HG03442 (cell line): ENCODE measurements at regions not wholly inside any gene's neighbourhood (a gene's known extent, or its start where the extent isn't known, plus 50 kb on each side); places are given as distances from the start of the nearest gene placed in this dataset.
"Not testable (repeated sequence)": the region's sequence is repeated elsewhere in the genome, so short reads cannot be mapped to it uniquely, and the experiment has no call there.

ENCODE experiments used
- ATAC-seq: cut with Tn5 transposase; IDR thresholded peaks from one replicate; pipeline ENCODE4 v1.9.1; 2021; ENCODE audit warnings: mild to moderate bottlenecking, moderate library complexity; ENCODE audit not compliant: unreplicated experiment

DNA sequence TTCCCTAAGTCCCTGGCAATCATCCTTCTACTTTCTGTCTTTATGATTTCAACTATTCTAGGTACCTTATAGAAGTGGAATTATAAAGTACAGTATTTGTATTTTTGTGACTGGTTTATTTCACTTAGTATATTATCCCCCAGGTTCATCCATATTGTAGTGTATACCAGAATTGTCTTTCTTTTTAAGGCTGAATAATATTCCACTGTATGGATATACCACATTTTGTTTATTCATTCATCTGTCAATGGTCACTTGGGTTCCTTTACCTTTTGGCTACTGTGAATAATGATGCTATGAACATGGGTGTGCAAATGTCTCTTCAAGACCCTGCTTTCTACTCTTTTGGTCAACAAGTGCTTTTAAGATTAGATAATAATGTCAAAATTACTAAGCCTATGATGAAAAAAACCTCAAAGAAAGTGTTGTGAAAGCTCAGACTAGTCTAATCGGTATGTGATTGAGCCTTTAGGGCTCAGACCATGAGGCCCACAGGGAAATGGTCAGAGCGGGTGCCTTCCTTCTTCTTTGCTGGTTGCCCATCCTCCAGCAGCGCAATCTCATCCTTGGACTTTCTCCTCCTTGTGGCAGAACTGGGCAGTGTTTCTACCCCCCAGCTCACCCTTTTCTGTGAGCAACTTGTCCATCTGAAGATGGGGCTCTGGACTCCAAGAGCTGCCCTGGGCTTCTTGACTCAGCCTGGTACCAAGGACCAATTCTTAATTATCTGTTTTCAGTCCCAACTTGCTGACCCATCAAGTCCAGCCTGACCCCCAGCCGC is 105.4 kb downstream of the TTC8 start:
- no peak for ATAC-seq

DNA sequence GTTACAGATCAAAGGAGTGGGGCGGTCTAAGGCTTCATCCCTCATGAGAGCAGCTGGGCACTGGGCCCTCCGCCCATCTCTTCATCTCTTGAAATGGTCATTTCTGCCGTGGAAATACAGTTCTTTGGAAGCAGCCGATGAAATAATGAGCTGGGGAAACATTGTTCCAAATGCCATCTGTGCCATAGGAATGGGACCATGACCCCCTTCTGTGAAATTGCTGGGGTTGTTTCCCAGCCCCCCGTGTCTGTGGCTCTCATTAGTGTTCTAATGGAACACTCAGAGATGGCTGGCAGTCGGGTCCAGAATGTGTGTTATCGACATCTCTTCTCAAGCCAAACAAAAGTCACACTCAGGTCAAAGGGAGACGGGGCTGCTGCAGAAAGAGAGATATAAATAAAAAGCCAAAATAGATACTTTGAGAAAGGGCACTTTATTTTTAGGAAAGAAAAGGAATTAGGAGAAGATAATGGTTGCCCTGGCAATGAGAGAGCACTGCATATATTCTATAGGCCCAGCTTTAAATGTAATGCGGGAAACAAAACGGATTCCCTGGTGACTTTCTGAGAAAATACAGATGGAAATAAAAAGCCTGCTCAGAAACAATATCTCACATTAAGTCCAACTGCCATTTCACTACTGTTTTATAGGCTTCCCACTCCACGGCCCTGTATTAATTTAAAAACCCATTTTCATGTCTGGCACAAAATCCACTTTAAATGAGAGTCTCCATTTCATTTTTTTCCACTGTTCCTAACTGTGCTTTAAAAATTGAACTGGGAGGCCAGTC is 107.1 kb downstream of the TTC8 start:
- ATAC-seq = no peak

DNA sequence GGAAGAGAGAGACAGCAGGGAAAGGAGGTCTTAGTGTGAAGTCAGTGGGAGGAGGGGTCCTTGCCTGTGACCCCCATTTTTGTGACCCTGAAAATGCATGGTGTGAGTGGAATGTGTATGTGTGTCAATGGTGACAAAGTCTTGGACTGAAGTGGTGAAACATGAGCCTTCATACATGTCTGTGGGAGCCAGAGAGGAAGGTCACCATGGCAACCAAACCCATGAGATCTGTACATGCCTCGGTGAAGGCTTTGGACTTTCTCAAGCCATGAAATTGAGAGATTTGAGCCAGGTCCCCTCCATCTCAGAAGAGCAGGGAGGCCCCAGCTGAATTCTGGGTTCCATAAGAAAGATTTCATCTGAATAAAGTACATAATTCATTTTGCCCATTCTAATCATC is 108.7 kb downstream of the TTC8 start:
- ATAC-seq = no peak

DNA sequence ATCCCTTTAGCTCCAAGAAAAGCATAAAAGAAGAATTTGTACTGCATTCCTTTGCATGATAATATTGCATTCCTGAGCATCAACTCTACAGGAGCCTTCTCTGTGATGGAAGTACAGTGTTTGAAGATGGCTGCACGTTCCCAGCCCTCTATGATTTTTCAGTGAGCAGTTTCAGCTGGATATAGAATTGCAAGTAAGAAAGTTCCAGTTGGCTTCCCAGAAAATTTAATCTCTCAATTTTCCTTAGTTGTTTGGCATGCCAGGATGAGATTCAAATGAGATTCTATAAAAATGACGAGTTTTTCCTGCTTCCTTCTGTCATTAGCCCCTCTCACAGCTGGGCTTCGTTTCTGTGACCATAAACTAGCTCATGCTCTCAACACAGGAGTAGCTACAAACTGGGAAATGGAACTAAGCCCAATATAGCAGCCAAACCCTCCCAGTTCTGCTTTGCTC is 109.9 kb downstream of the TTC8 start:
- no peak for ATAC-seq

DNA sequence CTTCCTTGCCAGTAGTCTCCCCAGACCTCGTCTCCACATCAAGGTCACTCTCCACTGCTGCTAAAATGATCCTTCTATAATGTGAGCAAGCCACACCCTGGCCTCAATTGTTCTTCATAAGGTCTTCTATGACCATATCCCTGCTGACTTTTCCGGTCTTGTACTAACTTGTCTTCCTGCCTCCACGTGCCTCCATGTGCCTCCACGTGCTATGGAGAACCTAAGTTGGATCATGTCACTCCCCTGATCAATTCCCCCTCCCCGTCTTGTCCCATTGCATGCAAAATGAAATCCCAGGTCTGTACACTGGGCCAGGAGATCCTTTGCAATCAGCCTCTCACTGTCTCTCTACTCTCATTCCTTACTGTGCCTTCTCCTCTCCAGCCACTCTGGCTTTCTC is 110.6 kb downstream of the TTC8 start:
- ATAC-seq = no peak

DNA sequence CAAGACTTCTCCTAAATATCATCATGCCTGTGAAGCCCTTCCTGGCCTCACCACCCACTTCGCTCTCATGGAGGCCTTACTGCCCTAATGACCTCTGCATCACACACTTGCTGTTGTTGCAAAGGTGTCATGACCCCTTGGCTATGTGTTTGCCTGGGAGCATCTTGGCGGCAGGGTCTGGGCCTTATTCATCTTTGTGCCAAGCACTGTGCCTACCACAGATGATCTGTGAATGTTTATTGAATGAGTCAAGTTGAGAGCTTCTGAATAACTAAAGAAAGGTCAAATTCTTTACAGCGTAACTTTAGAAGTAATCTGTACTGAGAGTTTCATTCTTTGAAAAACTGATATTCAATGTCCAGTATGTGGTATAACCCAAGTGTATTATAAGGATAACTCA is 113.3 kb downstream of the TTC8 start:
- ATAC-seq = no peak

DNA sequence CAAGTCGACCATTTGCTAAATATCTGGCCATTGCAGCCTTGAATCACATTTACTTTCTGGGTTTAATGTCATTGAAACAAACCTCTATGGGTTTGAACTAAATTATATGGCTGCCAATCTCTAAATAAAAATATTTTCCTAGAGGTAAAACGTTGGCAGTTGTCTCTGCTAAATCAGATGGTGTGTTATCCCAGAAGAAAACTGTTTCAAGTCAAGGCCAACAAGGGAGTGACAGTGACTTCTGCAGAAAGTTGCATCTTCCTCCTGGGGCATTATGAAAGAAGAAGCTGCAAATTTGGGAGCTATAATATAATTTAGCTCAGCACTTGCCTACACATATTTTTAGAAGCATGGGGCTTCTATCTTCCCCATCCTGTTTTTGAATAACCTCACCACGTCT is 116.2 kb downstream of the TTC8 start:
- ATAC-seq = no peak

DNA sequence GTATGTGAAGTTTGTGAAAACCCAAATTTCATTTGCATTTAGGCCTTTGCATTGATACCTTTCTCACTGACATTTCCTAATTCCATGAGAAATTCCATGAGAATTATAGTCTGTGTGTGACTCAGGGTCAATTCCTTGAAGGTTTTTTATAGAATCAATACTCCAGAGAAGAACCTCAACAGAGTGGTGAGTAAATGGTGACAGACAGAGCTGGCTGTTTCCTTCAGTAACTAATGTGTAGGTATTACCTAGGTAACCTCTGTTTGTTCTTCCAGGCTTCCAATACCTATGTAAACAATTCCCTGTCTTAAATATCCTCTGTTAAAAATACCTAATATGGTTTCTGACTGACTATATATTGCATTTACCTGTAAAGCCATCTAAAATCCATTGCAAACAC is 117.0 kb downstream of the TTC8 start:
- ATAC-seq = no peak

DNA sequence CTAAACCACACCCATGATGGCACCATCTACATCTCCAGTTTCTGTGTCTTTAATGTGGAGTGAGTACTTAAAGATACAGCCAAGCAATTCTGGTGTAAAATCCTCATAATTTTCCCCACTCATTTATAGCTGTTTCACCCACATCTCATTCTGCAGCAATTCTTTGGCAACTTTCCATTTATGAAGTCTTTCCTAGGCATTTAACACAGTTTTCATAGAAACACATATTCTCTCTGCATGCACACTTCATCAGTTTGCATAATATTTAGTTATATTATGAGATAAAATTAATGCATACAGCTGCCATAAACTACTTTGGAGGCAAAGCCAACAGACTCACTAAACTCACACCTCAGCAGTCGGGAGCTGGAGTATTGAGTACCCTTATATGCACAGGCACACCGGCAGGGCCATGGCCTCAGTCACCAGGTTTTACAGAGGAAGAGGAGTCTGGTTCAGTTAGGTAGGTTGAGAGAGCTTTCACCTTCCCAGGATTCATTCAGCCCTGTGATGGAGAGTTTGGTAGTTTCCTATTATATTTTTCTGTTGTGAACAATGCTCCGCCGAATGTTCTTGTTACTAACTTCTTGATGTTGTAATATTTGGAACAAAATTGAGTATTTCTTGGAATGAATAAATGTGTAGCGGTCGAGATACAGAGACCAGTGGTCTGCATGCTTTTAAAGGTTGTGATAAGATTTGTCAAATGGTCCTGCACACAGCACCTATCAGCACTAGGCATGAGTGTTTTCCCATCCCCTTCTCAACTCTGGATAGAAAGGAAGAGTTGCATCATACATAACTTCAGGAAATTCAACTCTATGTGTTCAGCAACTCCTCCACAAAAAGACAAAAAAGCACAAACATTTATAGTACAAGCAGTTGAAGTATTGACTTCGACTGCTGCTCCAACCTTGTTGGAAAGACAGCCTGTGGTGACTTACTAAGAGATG is 123.5 kb downstream of the TTC8 start:
- no peak for ATAC-seq

DNA sequence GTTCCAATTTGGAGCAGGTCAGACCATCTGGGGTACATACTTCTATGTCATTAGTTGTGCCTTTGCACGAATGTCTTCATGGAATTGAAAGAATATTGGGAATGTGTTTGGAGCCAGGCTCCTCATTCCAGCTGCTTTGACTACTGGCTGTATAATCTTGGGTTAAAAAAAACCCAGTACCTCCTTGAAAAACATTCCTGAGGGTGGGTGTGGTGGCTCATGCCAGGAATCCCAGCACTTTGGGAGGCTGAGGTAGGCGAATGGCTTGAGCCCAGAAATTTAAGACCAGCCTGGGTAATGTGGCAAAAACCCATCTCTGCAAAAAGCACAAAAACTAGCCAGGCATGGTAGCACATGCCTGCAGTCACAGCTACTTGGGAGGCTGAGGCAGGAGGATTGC is 125.6 kb downstream of the TTC8 start:
- no peak for ATAC-seq

DNA sequence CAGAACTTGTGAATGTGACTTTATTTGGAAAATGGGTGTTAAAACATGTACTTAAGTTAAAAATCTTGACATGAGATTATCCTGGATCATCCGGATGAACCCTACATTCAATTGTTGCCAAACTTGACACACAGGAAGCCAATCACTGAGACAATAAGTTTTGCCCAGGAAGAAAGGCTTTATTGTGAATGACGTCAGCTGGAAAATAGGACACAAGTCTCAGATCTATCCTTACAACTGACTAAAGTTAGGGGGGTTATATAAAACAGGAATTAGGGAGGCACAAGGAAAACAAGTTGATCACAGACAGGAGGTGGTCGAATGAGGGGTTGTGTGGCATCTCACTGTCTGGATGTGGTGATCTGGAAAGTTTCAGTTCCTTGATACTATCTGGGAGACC is 126.9 kb downstream of the TTC8 start:
- ATAC-seq = no peak

DNA sequence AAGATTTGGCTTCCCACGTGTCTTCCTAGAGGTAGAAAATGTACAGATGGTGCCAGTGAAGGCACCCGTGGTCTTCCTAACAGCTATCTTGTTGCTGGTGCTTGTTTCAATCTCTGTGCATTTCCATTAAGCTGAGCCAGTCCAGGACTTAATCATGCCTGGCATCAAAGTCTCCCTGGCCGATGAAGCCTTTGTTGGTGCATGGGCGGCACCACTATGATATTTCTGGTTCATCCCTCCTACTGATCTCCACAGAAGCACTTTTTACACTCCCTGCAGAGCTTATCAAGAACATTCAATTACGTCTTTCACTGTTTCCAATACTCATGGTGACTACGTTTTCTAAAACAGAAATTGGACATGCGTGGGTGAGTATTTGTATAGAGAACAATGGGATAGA is 128.4 kb downstream of the TTC8 start:
- ATAC-seq = no peak

DNA sequence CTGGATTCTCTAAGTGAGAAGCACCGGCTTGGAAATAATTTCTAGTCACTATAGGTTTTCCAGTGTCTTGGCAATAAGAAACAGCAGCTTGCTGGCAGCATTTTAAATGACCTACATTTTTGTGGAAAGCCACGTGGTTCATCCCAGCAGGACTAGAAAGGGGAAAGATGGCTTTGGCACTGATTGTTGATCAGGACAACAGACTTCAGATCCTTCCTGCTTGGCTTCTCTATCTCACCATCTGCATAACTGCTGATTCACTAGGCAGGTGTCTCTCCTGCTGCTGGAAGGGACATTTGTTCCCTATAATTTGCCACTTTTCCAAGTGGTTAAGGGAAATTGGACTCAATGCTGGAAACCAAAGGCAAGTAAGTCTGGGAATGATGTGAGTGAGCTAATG is 131.0 kb downstream of the TTC8 start:
- no peak for ATAC-seq

DNA sequence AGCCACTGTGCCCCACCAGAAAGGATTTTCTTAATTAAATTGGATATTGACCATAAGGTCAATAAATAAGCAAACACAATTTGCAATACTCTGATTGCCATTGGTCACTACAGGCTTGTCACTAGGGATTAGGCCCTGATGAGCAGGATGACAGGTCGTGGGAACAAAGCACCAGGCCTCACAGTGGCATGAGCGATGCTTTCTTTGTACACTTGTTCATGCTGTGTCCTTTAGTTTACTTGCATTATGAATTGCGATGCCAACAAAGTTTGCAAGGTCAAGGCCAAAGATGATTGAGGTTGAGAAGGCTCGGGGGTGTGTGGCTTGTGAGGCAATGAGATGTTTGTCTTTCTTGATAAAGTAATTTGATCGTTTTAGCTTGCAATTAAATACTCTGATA is 136.0 kb downstream of the TTC8 start:
- no peak for ATAC-seq

DNA sequence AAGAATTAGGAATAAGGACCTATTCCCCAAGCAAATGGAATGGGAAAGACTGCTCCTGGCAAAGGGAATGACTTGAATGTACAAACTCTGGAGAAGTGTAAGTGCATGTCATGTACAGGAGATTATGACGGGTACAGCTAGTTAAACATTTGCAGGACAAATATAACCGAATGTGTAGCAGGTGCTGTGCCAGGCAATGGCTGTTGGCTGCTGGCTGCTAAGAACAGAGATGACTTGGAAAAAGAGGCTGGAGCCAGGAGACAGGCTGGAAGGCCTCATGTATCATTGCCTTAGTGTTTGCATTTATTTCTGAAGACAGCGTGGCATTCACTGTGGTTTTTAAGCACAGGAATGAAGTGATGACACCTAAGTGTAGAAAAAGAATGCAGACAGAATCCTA is 136.8 kb downstream of the TTC8 start:
- ATAC-seq = no peak

DNA sequence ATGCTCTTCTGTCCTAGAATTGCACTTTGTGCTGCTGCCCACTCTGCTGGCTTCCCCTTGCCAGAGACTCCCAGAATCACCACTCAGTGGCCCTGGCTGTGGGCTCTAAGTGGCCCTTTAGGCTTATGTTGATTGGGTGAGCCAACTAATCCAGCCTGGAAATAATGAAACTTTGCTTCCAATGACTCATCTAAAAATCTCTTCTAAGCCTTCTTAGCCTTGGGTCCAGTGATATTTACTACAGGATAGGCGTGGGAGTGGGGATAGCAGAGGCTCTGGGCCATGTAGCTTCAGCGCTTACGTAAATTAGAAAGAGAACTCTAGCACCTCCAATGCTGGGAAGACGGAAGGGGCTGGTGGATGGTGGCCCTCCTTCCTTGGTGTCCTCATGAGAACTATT is 137.9 kb downstream of the TTC8 start:
- ATAC-seq = no peak

DNA sequence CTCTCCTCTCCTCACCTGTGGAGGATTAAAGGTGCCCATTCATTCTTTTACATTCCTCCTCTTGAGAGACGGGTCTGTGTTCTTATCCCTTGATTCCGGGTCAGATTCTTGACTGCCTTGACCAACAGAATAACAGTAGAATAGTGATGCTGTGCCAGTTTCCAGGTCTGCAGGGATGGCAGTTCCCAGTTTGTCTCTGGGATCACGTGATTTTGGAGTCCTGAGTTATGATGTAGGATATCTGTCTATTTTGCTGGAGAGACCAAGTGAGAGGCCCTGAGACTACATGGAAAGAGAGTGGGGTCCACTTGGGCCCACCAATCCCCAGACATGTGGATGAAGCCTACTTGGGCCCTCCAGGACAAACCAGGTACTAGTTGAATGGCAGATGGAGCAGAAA is 142.8 kb downstream of the TTC8 start:
- no peak for ATAC-seq

DNA sequence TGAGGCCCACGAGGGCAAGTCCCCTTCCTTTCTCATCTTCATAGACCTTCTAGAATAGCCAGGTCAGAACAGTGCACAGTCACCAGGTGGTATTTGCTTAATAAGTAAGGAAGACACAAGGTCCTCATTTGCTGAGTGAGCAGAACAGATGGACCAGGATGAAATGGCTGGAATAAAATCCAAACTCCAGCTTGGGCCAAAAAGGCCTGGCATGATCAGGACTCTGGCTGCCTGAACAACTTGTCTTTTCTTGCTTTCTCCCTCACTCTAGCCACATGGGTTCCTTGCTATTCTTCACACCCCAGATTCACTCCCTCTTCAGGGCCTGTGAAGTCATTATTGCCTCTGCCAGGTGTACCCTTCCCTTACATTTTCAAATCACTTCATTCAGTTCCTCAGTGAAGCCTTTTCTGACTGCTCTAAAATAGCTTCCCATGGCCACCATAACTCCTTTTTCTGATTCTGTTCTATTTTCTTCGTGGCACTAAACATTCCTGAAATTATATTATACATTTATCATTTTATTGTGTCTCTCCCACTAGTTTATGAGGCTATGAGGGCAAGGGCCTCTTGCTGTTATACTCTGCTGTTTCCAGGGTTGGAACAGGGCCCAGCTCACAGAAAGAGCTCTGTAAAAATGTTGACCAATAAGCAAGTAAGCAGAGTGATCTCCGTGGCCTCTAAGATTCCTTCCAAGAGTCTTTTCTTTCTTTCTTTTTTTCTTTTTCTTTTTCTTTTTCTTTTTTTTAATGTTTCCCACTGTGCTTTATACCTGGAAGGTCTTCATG is 150.8 kb downstream of the TTC8 start:
- ATAC-seq = no peak

DNA sequence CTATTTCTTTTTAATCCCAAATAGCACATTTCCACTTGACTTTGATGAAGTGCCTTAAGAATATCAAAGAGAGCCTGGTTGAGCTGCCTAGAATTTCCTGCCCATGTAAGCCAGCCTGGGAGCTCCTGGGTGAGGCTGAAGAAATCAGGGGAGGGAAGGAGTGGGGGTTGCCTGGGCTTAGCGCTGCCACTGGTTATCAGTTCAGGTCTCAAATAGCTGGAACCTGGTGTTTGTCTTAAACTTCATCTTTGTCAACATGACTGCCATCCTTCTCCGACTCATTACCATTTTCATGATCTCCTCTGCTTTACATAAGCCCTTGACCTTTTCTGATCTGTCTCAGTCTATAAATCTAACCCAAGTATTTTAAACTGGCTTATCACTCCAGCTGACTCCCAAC is 151.5 kb downstream of the TTC8 start:
- no peak for ATAC-seq

DNA sequence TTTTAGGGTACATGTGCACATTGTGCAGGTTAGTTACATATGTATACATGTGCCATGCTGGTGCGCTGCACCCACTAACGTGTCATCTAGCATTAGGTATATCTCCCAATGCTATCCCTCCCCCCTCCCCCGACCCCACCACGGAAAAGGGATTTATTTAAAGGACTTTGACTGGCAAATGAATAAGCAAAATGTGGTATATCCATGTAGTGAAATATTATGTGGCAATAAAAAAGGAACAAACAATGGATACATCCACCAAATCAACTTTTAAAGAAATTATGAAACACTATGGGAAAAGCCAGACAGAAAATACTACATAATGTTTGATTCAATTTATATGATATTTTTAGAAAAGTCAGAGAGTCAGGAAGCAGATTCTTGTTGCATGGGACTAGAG is 156.5 kb downstream of the TTC8 start:
- not testable (repeated sequence) for ATAC-seq

DNA sequence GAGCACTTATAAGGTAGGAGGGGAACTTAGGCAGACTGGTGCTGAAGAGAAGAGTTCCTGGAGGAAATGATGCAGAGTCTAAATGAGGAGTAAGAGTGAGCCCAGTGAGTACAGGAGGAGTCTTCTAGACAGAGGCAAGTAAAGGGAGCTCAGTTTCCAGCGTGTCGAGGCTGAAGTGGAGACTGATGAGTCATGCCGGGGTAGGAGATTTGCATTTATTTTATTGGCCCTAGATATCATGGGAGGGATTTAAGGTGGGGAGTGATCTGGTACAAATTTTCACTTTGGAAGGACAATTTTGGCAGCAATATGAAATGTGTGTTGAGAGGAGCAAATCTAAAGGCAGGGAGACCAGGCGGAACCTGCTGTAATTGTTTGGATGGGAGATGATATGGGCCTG is 157.5 kb downstream of the TTC8 start:
- ATAC-seq = no peak
